ENCODE measurements at regions not wholly inside any gene's neighbourhood (a gene's known extent, or its start where the extent isn't known, plus 50 kb on each side); places are given as distances from the start of the nearest gene placed in this dataset.

DNA sequence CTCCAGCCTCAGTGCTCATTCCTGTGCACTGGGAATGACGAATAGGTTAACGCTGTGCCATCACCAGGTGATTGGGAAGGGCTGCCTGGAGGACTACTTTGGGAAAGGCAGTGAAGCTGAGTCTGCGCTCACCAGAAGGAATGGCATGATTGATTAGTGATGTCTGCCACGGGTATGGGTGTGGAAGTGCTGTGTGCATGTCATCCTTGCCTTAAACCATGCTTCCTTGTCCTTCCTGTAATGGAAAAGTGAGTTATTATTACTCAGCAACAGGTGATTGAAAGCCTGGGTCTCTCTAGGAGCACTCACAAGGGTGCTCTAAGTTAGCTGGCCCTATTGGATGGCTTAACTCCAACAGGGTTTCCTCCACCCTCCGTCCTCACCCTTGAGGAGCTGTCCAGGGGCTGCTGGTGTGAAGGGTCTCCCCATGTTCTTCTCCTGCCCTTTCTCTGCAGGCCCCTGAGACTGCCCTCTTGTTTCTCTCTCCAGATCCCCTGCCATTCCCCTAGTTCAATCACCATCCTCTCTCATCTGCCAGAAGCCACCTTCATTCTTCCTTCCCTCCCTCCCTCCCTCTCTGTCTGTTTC, 121.9 kb upstream of the NECTIN1 start:
- no peak overlapping the region for H3K9ac ChIP-seq (ENCODE audit: extremely low read depth, insufficient read length, low read length)
- H3K4me2 ChIP-seq (ENCODE audit: insufficient read depth, insufficient read length, low read length) = no peak overlapping the region
- no peak overlapping the region for H4K5ac ChIP-seq (ENCODE audit: insufficient read length, low read depth, low read length)
- no peak overlapping the region for H3K27ac ChIP-seq (ENCODE audit: insufficient read length, low read depth, low read length)
- no peak overlapping the region for H2BK5ac ChIP-seq (ENCODE audit: insufficient read length, low read length)
- H3K23ac ChIP-seq (ENCODE audit: insufficient read length, low read depth, low read length) = no peak overlapping the region
- no peaks in the 10 kb centered on the region for H3K79me1 ChIP-seq (ENCODE audit: insufficient read depth, low read depth, low read length, poor library complexity, severe bottlenecking)
- H3K27ac Mint-ChIP-seq = no peak overlapping the region
- H3K4me1 Mint-ChIP-seq = peaks cover 0 to 9% of the 10 kb centered on the region in 2 experiments; a peak in 2 of 4 replicates
- no peaks in the 10 kb centered on the region for H3K4me1 ChIP-seq (ENCODE audit: insufficient read depth, low read length)
- H3K9me3 Mint-ChIP-seq = no peaks in the 10 kb centered on the region; a peak in 1 of 5 replicates
- H2BK15ac ChIP-seq (ENCODE audit: low read depth, low read length) = no peak overlapping the region
- no peak overlapping the region for H2BK12ac ChIP-seq (ENCODE audit: insufficient read length, low read depth, low read length)
- H3K79me2 ChIP-seq (ENCODE audit: insufficient read depth, low read length) = no peaks in the 10 kb centered on the region
- no peak overlapping the region for H2AFZ ChIP-seq (ENCODE audit: low read length)
- H3K36me3 Mint-ChIP-seq (ENCODE audit: insufficient read depth in 1 of 3, low read depth in 3 of 3) = no peaks in the 10 kb centered on the region
- no peak overlapping the region for H4K91ac ChIP-seq (ENCODE audit: insufficient read length, low read depth, low read length)
- WGBS (ENCODE audit: extremely low coverage, insufficient read length, low lambda C conversion rate) = no CpG with 5 or more reads among the region's 5 CpGs
- H3T11ph ChIP-seq (ENCODE audit: low read length) = no peak overlapping the region
- no peaks in the 10 kb centered on the region for H3K23me2 ChIP-seq (ENCODE audit: insufficient read length, low read depth, low read length, poor library complexity, severe bottlenecking)
- no peak for DNase-seq
- H3K18ac ChIP-seq (ENCODE audit: insufficient read length, low read depth, low read length) = no peak overlapping the region
- no peak overlapping the region for H3K4ac ChIP-seq (ENCODE audit: low read depth, low read length)
- no peak overlapping the region for H3K14ac ChIP-seq (ENCODE audit: insufficient read depth, low read length)
- H2BK120ac ChIP-seq (ENCODE audit: low read depth, low read length, poor library complexity, severe bottlenecking) = no peak overlapping the region
- H2AK5ac ChIP-seq (ENCODE audit: insufficient read length, low read length) = no peak overlapping the region
- H4K20me1 ChIP-seq (ENCODE audit: control insufficient read depth, insufficient read depth, insufficient read length) = no peaks in the 10 kb centered on the region
- H3K27me3 Mint-ChIP-seq (ENCODE audit: low read depth) = peaks cover 40% of the 10 kb centered on the region
- TF ChIP-seq, protein P1, sequence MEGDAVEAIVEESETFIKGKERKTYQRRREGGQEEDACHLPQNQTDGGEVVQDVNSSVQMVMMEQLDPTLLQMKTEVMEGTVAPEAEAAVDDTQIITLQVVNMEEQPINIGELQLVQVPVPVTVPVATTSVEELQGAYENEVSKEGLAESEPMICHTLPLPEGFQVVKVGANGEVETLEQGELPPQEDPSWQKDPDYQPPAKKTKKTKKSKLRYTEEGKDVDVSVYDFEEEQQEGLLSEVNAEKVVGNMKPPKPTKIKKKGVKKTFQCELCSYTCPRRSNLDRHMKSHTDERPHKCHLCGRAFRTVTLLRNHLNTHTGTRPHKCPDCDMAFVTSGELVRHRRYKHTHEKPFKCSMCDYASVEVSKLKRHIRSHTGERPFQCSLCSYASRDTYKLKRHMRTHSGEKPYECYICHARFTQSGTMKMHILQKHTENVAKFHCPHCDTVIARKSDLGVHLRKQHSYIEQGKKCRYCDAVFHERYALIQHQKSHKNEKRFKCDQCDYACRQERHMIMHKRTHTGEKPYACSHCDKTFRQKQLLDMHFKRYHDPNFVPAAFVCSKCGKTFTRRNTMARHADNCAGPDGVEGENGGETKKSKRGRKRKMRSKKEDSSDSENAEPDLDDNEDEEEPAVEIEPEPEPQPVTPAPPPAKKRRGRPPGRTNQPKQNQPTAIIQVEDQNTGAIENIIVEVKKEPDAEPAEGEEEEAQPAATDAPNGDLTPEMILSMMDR (conservative IDR thresholded peaks at IDR 0.05) = no peak
- no peak overlapping the region for H3K4me3 Mint-ChIP-seq
- H3K27me3 ChIP-seq (ENCODE audit: insufficient read depth, low read length) = no peaks in the 10 kb centered on the region
- H3K9me3 ChIP-seq (ENCODE audit: control insufficient read depth, low read depth, low read length) = no peaks in the 10 kb centered on the region
- no peak overlapping the region for H3K56ac ChIP-seq (ENCODE audit: insufficient read length, low read depth, low read length)
- no peak overlapping the region for H2BK20ac ChIP-seq (ENCODE audit: low read depth, low read length, poor library complexity, severe bottlenecking)
- no peak overlapping the region for H4K8ac ChIP-seq (replicated peaks; ENCODE audit: insufficient read length, low read depth, low read length)
